GM12878 (cell line): ENCODE measurements at regions not wholly inside any gene's neighbourhood (a gene's known extent, or its start where the extent isn't known, plus 50 kb on each side); places are given as distances from the start of the nearest gene placed in this dataset.

ENCODE experiments used
- ATAC-seq: fragments of 200-7000 bp; cut with Tn5 transposase; 3 replicates; pipeline ENCODE4 v1.9.1; 2020; ENCODE audit warnings: mild to moderate bottlenecking, moderate library complexity
- BruUV-seq: library from RNA; stranded (reverse); fragments of 400-500 nt; replicated peaks from 2 replicates; lab custom pipeline; 2021; lab: Mats Ljungman, UMichigan
- CTCF ChIA-PET: fragments of 300-600 bp; sonication (Branson Sonifier 250); formaldehyde crosslinking; extraction: SDS; loops from one replicate; lab custom pipeline; 2021; ENCODE audit warnings: inconsistent platforms; lab: Yijun Ruan, JAX
- POLR2A ChIA-PET: fragments of 350-600 bp; formaldehyde crosslinking; extraction: SDS; loops from one replicate; lab custom pipeline; 2021; ENCODE audit warnings: inconsistent platforms; lab: Charles Lee
- RAD21 ChIA-PET: fragments of 300-600 bp; sonication (Branson Sonifier 250); formaldehyde crosslinking; loops from one replicate; lab custom pipeline; 2023; ENCODE audit warnings: antibody characterized with exemption; ENCODE audit not compliant: unreplicated experiment; lab: Charles Lee
- SMC1A ChIA-PET: fragments of 300-600 bp; sonication (Branson Sonifier 250); formaldehyde crosslinking; loops from one replicate; lab custom pipeline; 2023; ENCODE audit not compliant: unreplicated experiment, uncharacterized antibody; lab: Charles Lee
- DNase-seq: peaks from one replicate; pipeline ENCODE4 v3.0.0-alpha.2; 2011; ENCODE audit warnings: low read depth, low spot score
- FAIRE-seq: peaks from 3 replicates; lab custom pipeline; 2011; peaks lifted over from hg19 to GRCh38; lab: Jason Lieb, UNC
- H2AFZ ChIP-seq: 2 replicates; pipeline ENCODE4 v1.6.0; 2011; ENCODE audit warnings: low read depth, low read length, control low read depth; ENCODE audit not compliant: control insufficient read depth
- H3K27ac ChIP-seq: 2 replicates; pipeline ENCODE4 v1.5.1; 2011; ENCODE audit warnings: control low read depth; ENCODE audit not compliant: control insufficient read depth, insufficient read depth
- H3K27me3 ChIP-seq, 2 experiments: replicated peaks in 1 of 2; 2 replicates each; pipeline versions ENCODE4 v1.6.0 to v1.6.1; 2011; ENCODE audit warnings: low read length in 1 of 2; ENCODE audit not compliant: control insufficient read depth in 2 of 2, insufficient read depth in 2 of 2
- H3K36me3 ChIP-seq, 2 experiments: 2 replicates each; pipeline ENCODE4 v1.5.1; 2011; ENCODE audit warnings: low read length in 1 of 2; ENCODE audit not compliant: control insufficient read depth in 2 of 2, insufficient read depth in 2 of 2
- H3K4me1 ChIP-seq: 2 replicates; pipeline ENCODE4 v1.6.1; 2011; ENCODE audit warnings: mild to moderate bottlenecking, low read length, moderate library complexity, mixed read lengths; ENCODE audit not compliant: control insufficient read depth, insufficient read depth
- H3K4me2 ChIP-seq: 2 replicates; pipeline ENCODE4 v1.6.0; 2011; ENCODE audit warnings: control low read depth; ENCODE audit not compliant: control insufficient read depth, insufficient read depth
- H3K4me3 ChIP-seq: fragments of 200-600 bp; sonication (generic); 2 replicates; pipeline ENCODE4 v1.5.1; 2016
- H3K79me2 ChIP-seq: 2 replicates; pipeline ENCODE4 v1.6.0; 2011; ENCODE audit warnings: low read length; ENCODE audit not compliant: control insufficient read depth, insufficient read depth
- H3K9ac ChIP-seq: 2 replicates; pipeline ENCODE4 v1.8.0; 2011; ENCODE audit warnings: low read length, control low read depth, mixed read lengths; ENCODE audit not compliant: control insufficient read depth, insufficient read depth
- H3K9me3 ChIP-seq: replicated peaks from 3 replicates; pipeline ENCODE4 v1.5.1; 2011; ENCODE audit warnings: mild to moderate bottlenecking, low read length; ENCODE audit not compliant: control insufficient read depth, insufficient read depth
- H4K20me1 ChIP-seq: 2 replicates; pipeline ENCODE4 v1.6.0; 2011; ENCODE audit not compliant: control insufficient read depth, insufficient read depth
- ETV6 ChIP-seq, 2 experiments: fragments of 450-650 bp in 1 of 2; IDR thresholded peaks in 1 of 2; conservative IDR thresholded peaks in 1 of 2; 2 replicates each; pipeline ENCODE4 v1.6.1; 2014; ENCODE audit warnings: antibody characterized with exemption in 1 of 2, borderline replicate concordance in 1 of 2, low read depth in 1 of 2, mild to moderate bottlenecking in 1 of 2, moderate library complexity in 1 of 2
- FOS ChIP-seq: IDR thresholded peaks from 3 replicates; pipeline ENCODE4 v1.6.1; 2011; ENCODE audit warnings: borderline replicate concordance; ENCODE audit not compliant: insufficient read length; ENCODE audit errors: extremely low read depth
- IKZF2 ChIP-seq, 2 experiments: fragments of 450-650 bp; IDR thresholded peaks; 2 replicates each; pipeline ENCODE4 v1.6.1; 2017; ENCODE audit warnings: mild to moderate bottlenecking in 2 of 2, moderate library complexity in 2 of 2
- JUND ChIP-seq: IDR thresholded peaks from 2 replicates; pipeline ENCODE4 v1.6.1; 2012; ENCODE audit warnings: low read depth, mild to moderate bottlenecking, low read length, improper control_type of control experiment, moderate library complexity
- NR2C1 ChIP-seq: fragments of 450-650 bp; IDR thresholded peaks from 2 replicates; pipeline ENCODE4 v1.6.1; 2017; ENCODE audit warnings: antibody characterized with exemption, mild to moderate bottlenecking, moderate library complexity
- NR2C2 ChIP-seq: IDR thresholded peaks from 2 replicates; pipeline ENCODE4 v1.6.1; 2011; ENCODE audit warnings: borderline replicate concordance, low read depth; ENCODE audit not compliant: control insufficient read depth, insufficient read length
- SMC3 ChIP-seq: IDR thresholded peaks from 2 replicates; pipeline ENCODE4 v1.6.1; 2011; ENCODE audit warnings: low read length, improper control_type of control experiment, borderline replicate concordance
- TARDBP ChIP-seq: IDR thresholded peaks from 2 replicates; pipeline ENCODE4 v1.6.1; 2016; ENCODE audit warnings: borderline replicate concordance
- TBL1XR1 ChIP-seq: IDR thresholded peaks from 2 replicates; pipeline ENCODE4 v1.6.1; 2012; ENCODE audit warnings: low read depth, low read length, improper control_type of control experiment
- TCF7 ChIP-seq: IDR thresholded peaks from 2 replicates; pipeline ENCODE4 v1.6.1; 2014; ENCODE audit warnings: antibody characterized with exemption, borderline replicate concordance
- USF1 ChIP-seq: IDR thresholded peaks from 2 replicates; pipeline ENCODE4 v1.6.1; 2011; ENCODE audit warnings: borderline replicate concordance, low read depth, mild to moderate bottlenecking, moderate library complexity, mixed read lengths, low read length; ENCODE audit not compliant: insufficient read depth; ENCODE audit errors: extremely low read length
- YBX1 ChIP-seq: fragments of 450-650 bp; IDR thresholded peaks from 2 replicates; pipeline ENCODE4 v1.6.1; 2016; ENCODE audit warnings: antibody characterized with exemption
- ZNF592 ChIP-seq: fragments of 450-650 bp; IDR thresholded peaks from 2 replicates; pipeline ENCODE4 v1.6.1; 2017; ENCODE audit warnings: mild to moderate bottlenecking, moderate library complexity
- WGBS: methylation state at CpG from one replicate; pipeline ENCODE4 v1.1.6; 2016; ENCODE audit warnings: low lambda C conversion rate; ENCODE audit not compliant: insufficient replicate concordance, insufficient coverage; ENCODE audit errors: missing lambda C conversion rate; 5-methylcytosine and 5-hydroxymethylcytosine counted together
- in situ Hi-C: fragments of 300-500 bp; cut with MboI; formaldehyde crosslinking; loops from 9 replicates; pipeline ENCODE4 v1.14.3; 2018; ENCODE audit warnings: mixed read lengths
- intact Hi-C: fragments of 100-400 bp; cut with micrococcal nuclease; formaldehyde crosslinking; loops from one replicate; pipeline ENCODE4 v1.14.2; 2022; ENCODE audit not compliant: unreplicated experiment

- 0 out of 2 replicates have a peak, but pooled peaks have one; percentile 26 for TF ChIP-seq ZNF592
- TF ChIP-seq, all 136 proteins: peak for 6
These were observed 139.8 kb upstream of the SMARCA2 start (continued) for GRCh38 chr9:1875251-1875851.

- Histone ChIP-seq H3K9me3 (no peaks in the 10 kb centered on the region), H2AFZ (no peak overlapping the region), H3K79me2 (peaks cover 2% of the 10 kb centered on the region), H3K9ac (peak overlapping the region; percentile 58), H4K20me1 (no peaks in the 10 kb centered on the region), H3K4me1 (peaks cover 63% of the 10 kb centered on the region), H3K36me3 (no peaks in the 10 kb centered on the region), H3K4me3 (peak overlapping the region; percentile 37), H3K27ac (peak overlapping the region; percentile 98), H3K4me2 (peak overlapping the region; percentile 70), H3K27me3 (no peaks in the 10 kb centered on the region)
- SMC1A ChIA-PET, result interaction anchor here (0.9 to 3.3 kb wide), 16 partner anchors 13 to 415 kb away, joined by 3 to 41 read pairs (median 4); no protein-coding TSS in a partner anchor
- in situ Hi-C loops (loop anchor here (5.0 kb wide), 3 partner anchors 61 to 181 kb away; no protein-coding TSS in a partner anchor), intact Hi-C loops (loop anchor here (1.0 to 10.0 kb wide), 5 partner anchors 54 to 981 kb away; partner anchors contain the start of gene SMARCA2)
- DNase-seq (peak; percentile 97), ATAC-seq (peak; percentile 79), FAIRE-seq (peak; percentile 69)
- 0% methylated on average over 5 of the region's 5 CpGs for WGBS
- RAD21 ChIA-PET, result interaction anchor here (0.7 to 3.3 kb wide), 19 partner anchors 10 to 607 kb away, joined by 3 to 40 read pairs (median 4); no protein-coding TSS in a partner anchor
- no TSS peak for BruUV-seq
- CTCF ChIA-PET, result interaction anchor here (0.8 to 9.2 kb wide), 9 partner anchors 12 to 609 kb away, joined by 3 to 94 read pairs (median 4); no protein-coding TSS in a partner anchor
- POLR2A ChIA-PET, result interaction anchor here (0.8 to 2.0 kb wide), 8 partner anchors 14 to 139 kb away, joined by 3 to 14 read pairs (median 3); partner anchors contain the start of gene SMARCA2
- no peak for TF ChIP-seq USF1
- TF ChIP-seq YBX1, result no peak
- no peak for TF ChIP-seq NR2C2
- TF ChIP-seq IKZF2 (IDR thresholded peaks at IDR 0.05), result peak; percentile 99
- peak; percentile 73; the same call in 1 of the 2 replicates for TF ChIP-seq TARDBP
- peak; percentile 2; the same call in 1 of the 2 replicates for TF ChIP-seq SMC3
- peak; percentile 67; the same call in 1 of the 2 replicates for TF ChIP-seq JUND
- no peak for TF ChIP-seq FOS
- TF ChIP-seq TBL1XR1, result peak; percentile 90
- peak; percentile 73; the same call in 1 of the 2 replicates for TF ChIP-seq TCF7
- TF ChIP-seq NR2C1, result no peak
- TF ChIP-seq ETV6 (conservative IDR thresholded peaks at IDR 0.05 in 1 of 2, IDR thresholded peaks at IDR 0.05 in 1 of 2; ENCODE audit: borderline replicate concordance in 1 of 2, low read depth in 1 of 2), result peak in 1 of 2 experiments; percentile 86; a peak in 2 of 4 replicates
These were observed 139.2 kb upstream of the SMARCA2 start for GRCh38 chr9:1875921-1876448.
